NCI-H2227 treated with DMSO at 0.1 percent for 48 hours (cell line): ENCODE measurements at regions not wholly inside any gene's neighbourhood (a gene's known extent, or its start where the extent isn't known, plus 50 kb on each side); places are given as distances from the start of the nearest gene placed in this dataset.

Source experiments
- DNase-seq: peaks from one replicate; lab custom pipeline; 2025; lab: John Stamatoyannopoulos, UW

- no peak for DNase-seq
These were observed 836.1 kb upstream of the FANCL start for GRCh38 chr2:59077026-59077725.

- no peak for DNase-seq
These were observed 835.0 kb upstream of the FANCL start for GRCh38 chr2:59076079-59076619.

- no peak for DNase-seq
These were observed 832.9 kb upstream of the FANCL start for GRCh38 chr2:59074071-59074470.

- DNase-seq: no peak
These were observed 832.2 kb upstream of the FANCL start for GRCh38 chr2:59073286-59073685.

- no peak for DNase-seq
These were observed 827.1 kb upstream of the FANCL start for GRCh38 chr2:59068255-59068654.

- no peak for DNase-seq
These were observed 825.8 kb upstream of the FANCL start for GRCh38 chr2:59066787-59067399.

GRCh38 chr2:59047373-59047995, 806.4 kb upstream of the FANCL start:
- peak; percentile 89 for DNase-seq

GRCh38 chr2:59046401-59047372, 805.6 kb upstream of the FANCL start:
- peak; percentile 89 for DNase-seq

- DNase-seq: no peak
These were observed 803.6 kb upstream of the FANCL start for GRCh38 chr2:59044736-59045135.

GRCh38 chr2:59041139-59041538, 800.0 kb upstream of the FANCL start:
- DNase-seq: no peak

GRCh38 chr2:59034837-59035236, 793.7 kb upstream of the FANCL start:
- peak; percentile 18 for DNase-seq

GRCh38 chr2:59034106-59034505, 793.0 kb upstream of the FANCL start:
- no peak for DNase-seq

GRCh38 chr2:59033661-59034060, 792.5 kb upstream of the FANCL start:
- no peak for DNase-seq

- no peak for DNase-seq
These were observed 791.4 kb upstream of the FANCL start for GRCh38 chr2:59032499-59032898.

GRCh38 chr2:59029058-59029457, 787.9 kb upstream of the FANCL start:
- DNase-seq: no peak

GRCh38 chr2:59027320-59027719, 786.2 kb upstream of the FANCL start:
- no peak for DNase-seq

- no peak for DNase-seq
These were observed 784.1 kb upstream of the FANCL start for GRCh38 chr2:59025157-59025757.

- no peak for DNase-seq
These were observed 780.7 kb upstream of the FANCL start for GRCh38 chr2:59021786-59022185.

- DNase-seq: no peak
These were observed 778.5 kb upstream of the FANCL start for GRCh38 chr2:59019566-59020159.

GRCh38 chr2:59018737-59019136, 777.6 kb upstream of the FANCL start:
- no peak for DNase-seq

- no peak for DNase-seq
These were observed 773.9 kb upstream of the FANCL start for GRCh38 chr2:59015027-59015426.
